Fibroblast of the aortic adventitia (primary cell): ENCODE measurements at regions not wholly inside any gene's neighbourhood (a gene's known extent, or its start where the extent isn't known, plus 50 kb on each side); places are given as distances from the start of the nearest gene placed in this dataset.

Experiments used
- DNase-seq: peaks from one replicate; pipeline ENCODE4 v3.0.0-alpha.2; 2010; ENCODE audit warnings: low read depth
- H3K4me3 ChIP-seq: 2 replicates; pipeline ENCODE4 v1.5.1; 2011; ENCODE audit warnings: low read depth, mild to moderate bottlenecking, control low read depth, low read length, moderate library complexity
- TF ChIP-seq, protein P1 (sequence below): IDR thresholded peaks from 2 replicates; pipeline ENCODE4 v1.5.1; 2011; ENCODE audit warnings: mild to moderate bottlenecking, low read length, control low read depth, inconsistent platforms; ENCODE audit not compliant: insufficient read depth

DNA sequence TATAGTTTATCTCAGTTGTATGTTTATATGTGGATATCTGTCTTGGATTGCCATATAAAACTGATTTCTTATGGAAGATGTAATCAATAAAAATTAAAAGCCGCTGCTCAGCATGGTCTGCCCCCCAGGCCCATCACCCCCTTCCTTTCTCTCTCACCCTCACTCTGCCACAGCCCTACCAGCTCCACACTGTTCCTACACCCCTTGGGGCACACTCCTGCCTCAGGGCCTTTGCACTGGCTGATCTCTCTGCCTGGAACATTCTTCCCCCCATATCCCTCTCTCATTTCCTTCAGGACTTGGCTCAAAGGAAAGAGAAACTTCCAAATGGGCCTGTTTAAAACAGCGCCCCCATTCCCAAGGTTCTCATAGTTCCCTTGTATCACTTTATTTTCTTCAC is 63.1 kb downstream of the LRRC32 start:
- TF ChIP-seq, protein P1, sequence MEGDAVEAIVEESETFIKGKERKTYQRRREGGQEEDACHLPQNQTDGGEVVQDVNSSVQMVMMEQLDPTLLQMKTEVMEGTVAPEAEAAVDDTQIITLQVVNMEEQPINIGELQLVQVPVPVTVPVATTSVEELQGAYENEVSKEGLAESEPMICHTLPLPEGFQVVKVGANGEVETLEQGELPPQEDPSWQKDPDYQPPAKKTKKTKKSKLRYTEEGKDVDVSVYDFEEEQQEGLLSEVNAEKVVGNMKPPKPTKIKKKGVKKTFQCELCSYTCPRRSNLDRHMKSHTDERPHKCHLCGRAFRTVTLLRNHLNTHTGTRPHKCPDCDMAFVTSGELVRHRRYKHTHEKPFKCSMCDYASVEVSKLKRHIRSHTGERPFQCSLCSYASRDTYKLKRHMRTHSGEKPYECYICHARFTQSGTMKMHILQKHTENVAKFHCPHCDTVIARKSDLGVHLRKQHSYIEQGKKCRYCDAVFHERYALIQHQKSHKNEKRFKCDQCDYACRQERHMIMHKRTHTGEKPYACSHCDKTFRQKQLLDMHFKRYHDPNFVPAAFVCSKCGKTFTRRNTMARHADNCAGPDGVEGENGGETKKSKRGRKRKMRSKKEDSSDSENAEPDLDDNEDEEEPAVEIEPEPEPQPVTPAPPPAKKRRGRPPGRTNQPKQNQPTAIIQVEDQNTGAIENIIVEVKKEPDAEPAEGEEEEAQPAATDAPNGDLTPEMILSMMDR = no peak
- no peak overlapping the region for H3K4me3 ChIP-seq
- no peak for DNase-seq

DNA sequence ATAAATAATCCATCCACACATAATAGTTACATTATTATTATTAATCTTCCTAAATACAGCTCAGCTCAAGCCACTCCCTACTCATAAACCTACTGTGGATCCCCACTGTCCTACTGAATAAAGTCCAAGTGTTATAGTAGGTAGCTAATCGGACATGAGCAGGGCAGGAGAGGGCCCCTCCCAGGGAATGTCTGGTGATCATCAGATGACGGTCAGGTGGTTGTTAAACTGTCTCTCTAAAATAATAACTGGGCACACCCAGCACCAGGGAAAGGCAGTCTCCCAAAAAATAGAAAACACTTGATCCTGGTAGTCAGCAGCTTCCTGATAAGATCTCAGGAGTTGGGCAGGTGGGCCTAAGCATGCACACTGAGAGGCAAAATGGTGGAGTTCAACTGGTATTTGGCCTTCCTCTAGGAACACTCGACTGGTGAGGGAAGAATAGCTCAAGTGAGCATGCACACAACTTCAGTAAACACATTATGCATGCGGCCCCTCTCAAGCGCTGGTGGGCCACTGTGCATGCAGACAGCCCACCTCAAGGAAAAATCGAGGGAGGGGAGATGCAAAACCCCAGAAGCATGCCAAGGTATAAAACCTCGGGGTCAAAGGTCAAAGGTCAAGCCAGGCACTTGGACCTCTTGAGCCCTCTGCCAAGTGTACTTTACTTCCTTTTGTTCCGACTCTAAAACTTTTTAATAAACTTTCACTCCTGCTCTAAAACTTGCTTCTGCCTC is 65.0 kb downstream of the LRRC32 start:
- no peak overlapping the region for H3K4me3 ChIP-seq
- TF ChIP-seq, protein P1 = no peak
- no peak for DNase-seq

DNA sequence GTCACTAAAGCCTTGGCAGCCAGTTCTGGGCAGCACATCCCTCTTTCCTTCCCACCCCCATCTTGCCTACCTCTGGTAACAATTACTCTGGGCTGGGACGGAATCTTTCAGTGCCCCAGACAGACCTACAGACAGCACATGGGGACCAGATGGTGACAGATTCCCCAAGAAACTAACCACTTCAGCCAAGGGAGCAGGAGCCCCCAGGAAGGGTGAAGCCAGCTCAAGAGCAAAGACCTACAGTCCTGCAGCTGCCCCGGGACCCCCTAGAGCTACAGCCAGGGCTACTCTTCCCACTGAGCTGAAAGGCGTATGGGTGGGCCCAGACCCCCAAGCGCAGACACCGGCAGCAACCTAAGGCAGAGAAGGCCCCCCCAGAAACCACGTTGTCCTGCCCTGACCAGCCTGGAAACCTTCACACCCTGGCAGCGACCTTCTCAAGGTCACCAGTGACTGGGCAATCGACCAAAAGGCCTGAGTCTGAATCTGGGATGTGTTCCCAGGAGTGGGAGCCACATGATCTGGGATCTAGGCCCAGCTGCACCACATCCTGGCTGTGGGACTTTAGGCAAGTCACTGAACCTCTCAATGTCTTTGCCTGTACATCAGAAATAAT is 65.8 kb downstream of the LRRC32 start:
- no peak overlapping the region for H3K4me3 ChIP-seq
- TF ChIP-seq, protein P1 = no peak
- DNase-seq = peak; percentile 87

DNA sequence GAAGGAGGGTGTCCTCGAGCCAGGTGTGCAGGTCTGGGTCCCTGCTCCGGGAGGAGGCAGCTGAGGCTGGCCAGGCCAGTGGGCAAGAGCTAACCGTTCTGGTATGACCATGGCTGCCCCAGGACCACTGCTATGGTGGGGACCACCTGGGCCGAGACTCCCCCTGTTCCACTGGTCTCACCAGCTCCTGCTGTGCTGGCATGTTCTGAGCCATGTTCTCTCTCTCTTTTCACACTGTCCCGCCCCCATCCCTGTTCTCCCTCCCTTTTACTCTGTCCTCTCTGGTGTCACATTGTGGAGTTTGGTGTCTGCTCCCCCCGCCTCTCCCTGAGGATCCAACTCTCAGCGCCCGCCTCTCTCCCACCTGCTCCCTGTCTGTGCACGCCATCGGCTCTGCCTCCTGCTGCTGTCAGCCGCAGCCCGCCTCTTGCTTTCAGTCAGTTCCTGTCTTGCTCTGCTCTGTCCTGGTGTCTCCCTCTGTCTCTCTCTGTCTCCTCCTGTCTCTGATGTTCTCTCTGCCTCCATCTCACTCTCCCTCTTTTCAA is 66.4 kb downstream of the LRRC32 start:
- no peak overlapping the region for H3K4me3 ChIP-seq
- DNase-seq = no peak
- TF ChIP-seq, protein P1 = no peak

DNA sequence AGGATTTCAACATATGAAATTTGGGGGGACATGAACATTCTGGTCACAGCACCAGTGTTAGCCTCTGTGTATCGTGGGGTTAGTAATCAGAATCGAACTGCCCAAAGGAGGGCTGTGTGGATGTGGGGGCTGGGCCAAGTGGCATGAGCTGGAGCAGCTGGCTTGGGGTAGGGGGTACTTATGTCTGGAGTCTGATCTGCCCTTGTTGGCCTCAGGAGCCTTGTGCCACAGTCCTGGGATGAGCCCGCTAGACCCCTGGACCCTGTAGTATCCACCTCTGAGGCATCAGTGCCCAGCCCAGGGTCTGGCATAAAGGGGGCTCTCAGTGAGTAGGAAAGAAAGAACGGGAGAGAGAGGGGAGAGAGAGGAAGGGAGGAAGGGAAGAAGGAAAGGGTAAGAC is 67.3 kb downstream of the LRRC32 start:
- DNase-seq = no peak
- H3K4me3 ChIP-seq = no peak overlapping the region
- TF ChIP-seq, protein P1 = no peak
